Neural progenitor cell (in vitro differentiated cells): ENCODE measurements at regions not wholly inside any gene's neighbourhood (a gene's known extent, or its start where the extent isn't known, plus 50 kb on each side); places are given as distances from the start of the nearest gene placed in this dataset.

Experiments
- CTCF ChIP-seq: fragments of 200-600 bp; sonication (generic); IDR thresholded peaks from 2 replicates; pipeline ENCODE4 v1.5.1; 2017; ENCODE audit warnings: antibody characterized with exemption, mild to moderate bottlenecking
- EZH2 ChIP-seq: fragments of 200-600 bp; sonication (generic); IDR thresholded peaks from 2 replicates; pipeline ENCODE4 v1.6.1; 2017; ENCODE audit warnings: antibody characterized with exemption, mild to moderate bottlenecking, moderate library complexity
- EZH2phosphoT487 ChIP-seq: fragments of 200-600 bp; sonication (generic); IDR thresholded peaks from 2 replicates; pipeline ENCODE4 v1.6.1; 2017; ENCODE audit warnings: antibody characterized with exemption

- TF ChIP-seq CTCF = no peak
- no peak for TF ChIP-seq EZH2phosphoT487
- TF ChIP-seq EZH2 = no peak
Measured at GRCh38 chr7:15005672-15006071, 103.1 kb upstream of the DGKB start.
